ENCODE measurements at regions not wholly inside any gene's neighbourhood (a gene's known extent, or its start where the extent isn't known, plus 50 kb on each side); places are given as distances from the start of the nearest gene placed in this dataset.

DNA sequence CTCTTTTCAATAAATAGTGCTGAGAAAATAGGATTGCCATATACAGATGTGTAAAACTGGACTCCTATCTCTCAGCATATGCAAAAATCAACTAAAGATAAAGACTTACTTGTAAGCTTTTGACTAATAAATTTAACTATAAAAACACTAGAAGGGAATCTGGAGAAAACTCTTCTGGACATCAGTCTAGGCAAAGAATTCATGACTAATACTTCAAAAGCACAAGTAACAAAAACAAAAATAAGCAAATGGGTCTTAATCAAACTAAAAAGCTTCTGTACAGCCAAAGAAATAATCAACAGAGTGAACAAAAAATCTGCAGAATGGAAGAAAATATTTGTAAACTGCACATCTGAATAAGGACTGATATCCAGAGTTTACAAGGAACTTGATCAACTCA, 1122.2 kb downstream of the TBL1XR1 start:
- TF ChIP-seq CTCF (IDR thresholded peaks at IDR 0.05) (no peak), POLR2A (IDR thresholded peaks at IDR 0.05) (no peak)

Data from thyroid gland (tissue), 4 donors.